Neural progenitor cell (in vitro differentiated cells): ENCODE measurements at regions not wholly inside any gene's neighbourhood (a gene's known extent, or its start where the extent isn't known, plus 50 kb on each side); places are given as distances from the start of the nearest gene placed in this dataset.

ENCODE experiments used
- EZH2 ChIP-seq: fragments of 200-600 bp; sonication (generic); IDR thresholded peaks from 2 replicates; pipeline ENCODE4 v1.6.1; 2017; ENCODE audit warnings: antibody characterized with exemption, mild to moderate bottlenecking, moderate library complexity
- TF ChIP-seq, protein P1 (sequence below): fragments of 200-600 bp; sonication (generic); IDR thresholded peaks from 2 replicates; pipeline ENCODE4 v1.5.1; 2017; ENCODE audit warnings: antibody characterized with exemption, mild to moderate bottlenecking

DNA sequence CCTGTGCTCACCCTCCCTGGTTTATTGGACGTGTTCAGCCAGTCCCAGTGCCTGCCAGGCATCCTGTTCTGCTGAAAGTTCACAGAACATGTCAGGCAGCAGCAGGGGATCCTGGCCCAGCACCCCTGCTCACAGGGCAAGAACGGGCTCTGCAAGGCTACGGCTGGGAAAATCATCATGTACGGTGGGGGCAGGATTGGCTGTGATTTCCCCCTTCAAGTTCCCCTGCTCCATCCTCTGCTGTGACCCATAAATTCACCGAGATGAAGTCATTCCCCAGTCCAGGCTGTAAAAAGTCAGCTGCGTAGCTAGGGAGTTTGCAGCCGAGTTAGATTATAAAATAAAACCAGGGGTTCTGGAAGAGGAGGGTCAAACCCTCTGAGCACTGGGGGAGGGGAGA lies 484.1 kb upstream of the ZMIZ1 start:
- TF ChIP-seq, protein P1, sequence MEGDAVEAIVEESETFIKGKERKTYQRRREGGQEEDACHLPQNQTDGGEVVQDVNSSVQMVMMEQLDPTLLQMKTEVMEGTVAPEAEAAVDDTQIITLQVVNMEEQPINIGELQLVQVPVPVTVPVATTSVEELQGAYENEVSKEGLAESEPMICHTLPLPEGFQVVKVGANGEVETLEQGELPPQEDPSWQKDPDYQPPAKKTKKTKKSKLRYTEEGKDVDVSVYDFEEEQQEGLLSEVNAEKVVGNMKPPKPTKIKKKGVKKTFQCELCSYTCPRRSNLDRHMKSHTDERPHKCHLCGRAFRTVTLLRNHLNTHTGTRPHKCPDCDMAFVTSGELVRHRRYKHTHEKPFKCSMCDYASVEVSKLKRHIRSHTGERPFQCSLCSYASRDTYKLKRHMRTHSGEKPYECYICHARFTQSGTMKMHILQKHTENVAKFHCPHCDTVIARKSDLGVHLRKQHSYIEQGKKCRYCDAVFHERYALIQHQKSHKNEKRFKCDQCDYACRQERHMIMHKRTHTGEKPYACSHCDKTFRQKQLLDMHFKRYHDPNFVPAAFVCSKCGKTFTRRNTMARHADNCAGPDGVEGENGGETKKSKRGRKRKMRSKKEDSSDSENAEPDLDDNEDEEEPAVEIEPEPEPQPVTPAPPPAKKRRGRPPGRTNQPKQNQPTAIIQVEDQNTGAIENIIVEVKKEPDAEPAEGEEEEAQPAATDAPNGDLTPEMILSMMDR: no peak
- TF ChIP-seq EZH2: no peak
